Panc1 (cell line): ENCODE measurements at regions not wholly inside any gene's neighbourhood (a gene's known extent, or its start where the extent isn't known, plus 50 kb on each side); places are given as distances from the start of the nearest gene placed in this dataset.

Experiments
- CTCF ChIP-seq: fragments of 450-650 bp; IDR thresholded peaks from 2 replicates; pipeline ENCODE4 v1.5.1; 2017; ENCODE audit warnings: mild to moderate bottlenecking
- POLR2AphosphoS5 ChIP-seq: IDR thresholded peaks from 2 replicates; pipeline ENCODE4 v1.6.1; 2012; ENCODE audit warnings: mild to moderate bottlenecking, low read depth, low read length, moderate library complexity
- REST ChIP-seq, 2 experiments: IDR thresholded peaks; 2 replicates each; pipeline ENCODE4 v1.6.1; 2011 to 2012; ENCODE audit warnings: low read depth in 2 of 2, control low read depth in 1 of 2, low read length in 1 of 2, mild to moderate bottlenecking in 1 of 2, moderate library complexity in 1 of 2; ENCODE audit not compliant: insufficient read depth in 1 of 2

GRCh38 chr4:183376381-183376780, 54.2 kb upstream of the CLDN24 start:
- TF ChIP-seq CTCF (no peak), REST (IDR thresholded peaks at IDR 0.05; ENCODE audit: insufficient read depth in 1 of 2, low read depth in 2 of 2, low read length in 1 of 2) (no peak), POLR2AphosphoS5 (no peak)
